HepG2 (cell line): ENCODE measurements at regions not wholly inside any gene's neighbourhood (a gene's known extent, or its start where the extent isn't known, plus 50 kb on each side); places are given as distances from the start of the nearest gene placed in this dataset.

Source experiments
- ATAC-seq: fragments of 200-7000 bp; cut with Tn5 transposase; 3 replicates; pipeline ENCODE4 v1.9.1; 2020; ENCODE audit warnings: mild to moderate bottlenecking, moderate library complexity
- BruUV-seq: library from RNA; stranded (reverse); fragments of 400-500 nt; replicated peaks from 2 replicates; lab custom pipeline; 2021; lab: Mats Ljungman, UMichigan
- CTCF ChIA-PET: fragments of 300-600 bp; formaldehyde crosslinking; extraction: SDS; loops from one replicate; lab custom pipeline; 2021; ENCODE audit warnings: low total read pairs, inconsistent platforms, low intra/inter-chr PET ratio; lab: Yijun Ruan, JAX
- POLR2A ChIA-PET: fragments of 350-600 bp; sonication (Branson Sonifier 250); formaldehyde crosslinking; loops from one replicate; lab custom pipeline; 2020; ENCODE audit warnings: antibody characterized with exemption, inconsistent platforms; lab: Yijun Ruan, JAX
- DNase-seq: peaks from one replicate; pipeline ENCODE4 v3.0.0-alpha.2; 2015; ENCODE audit warnings: low spot score
- FAIRE-seq: peaks from 3 replicates; lab custom pipeline; 2011; peaks lifted over from hg19 to GRCh38; lab: Jason Lieb, UNC
- H2AFZ ChIP-seq: one replicate; pipeline ENCODE4 v1.6.1; 2011; ENCODE audit warnings: low read length, inconsistent platforms
- H3K27ac ChIP-seq: fragments of 300-600 bp; 3 replicates; pipeline ENCODE4 v1.8.0; 2011; ENCODE audit warnings: mixed run types, mild to moderate bottlenecking, mixed read lengths, low read length, inconsistent platforms; ENCODE audit not compliant: insufficient read depth; ENCODE audit errors: extremely low read length
- H3K27me3 ChIP-seq, 2 experiments: fragments of 200-600 bp in 1 of 2; 2 replicates in 1 of 2; 3 replicates in 1 of 2; pipeline versions ENCODE4 v1.6.0 to v1.8.0; 2011; ENCODE audit warnings: low read length in 2 of 2, mild to moderate bottlenecking in 2 of 2, moderate library complexity in 2 of 2, inconsistent platforms in 1 of 2; ENCODE audit not compliant: insufficient read depth in 2 of 2, control insufficient read depth in 1 of 2
- H3K36me3 ChIP-seq, 2 experiments: fragments of 200-600 bp in 1 of 2; replicated peaks in 1 of 2; 2 replicates in 1 of 2; 3 replicates in 1 of 2; pipeline versions ENCODE4 v1.5.1 to v1.8.0; 2011; ENCODE audit warnings: low read length in 2 of 2, inconsistent platforms in 1 of 2; ENCODE audit not compliant: insufficient read depth in 2 of 2, control insufficient read depth in 1 of 2
- H3K4me1 ChIP-seq: 2 replicates; pipeline ENCODE4 v1.5.1; 2012; ENCODE audit warnings: low read length, inconsistent platforms; ENCODE audit not compliant: insufficient read depth
- H3K4me2 ChIP-seq: 2 replicates; pipeline ENCODE4 v1.6.0; 2011; ENCODE audit warnings: low read depth, low read length, inconsistent platforms
- H3K4me3 ChIP-seq, 3 experiments: fragments of 200-600 bp in 1 of 3; sonication (generic), shearing (Covaris generic) in 1 of 3; replicated peaks in 1 of 3; 2 replicates each; pipeline ENCODE4 v1.5.1; 2011 to 2016; ENCODE audit warnings: low read length in 3 of 3, inconsistent platforms in 2 of 3, low read depth in 2 of 3, mild to moderate bottlenecking in 2 of 3, control low read depth in 1 of 3, mixed read lengths in 1 of 3; ENCODE audit not compliant: insufficient read depth in 1 of 3
- H3K79me2 ChIP-seq: one replicate; pipeline ENCODE4 v1.6.1; 2011; ENCODE audit warnings: low read length, inconsistent platforms; ENCODE audit not compliant: insufficient read depth
- H3K9ac ChIP-seq: 2 replicates; pipeline ENCODE4 v1.6.0; 2011; ENCODE audit warnings: mild to moderate bottlenecking, low read depth, low read length, inconsistent platforms; ENCODE audit not compliant: insufficient read depth
- H3K9me3 ChIP-seq: 2 replicates; pipeline ENCODE4 v1.5.1; 2012; ENCODE audit warnings: mild to moderate bottlenecking, low read length
- H4K20me1 ChIP-seq: 2 replicates; pipeline ENCODE4 v1.6.0; 2011; ENCODE audit warnings: inconsistent platforms, mild to moderate bottlenecking, low read length, moderate library complexity; ENCODE audit not compliant: insufficient read depth
- EZH2 ChIP-seq: conservative IDR thresholded peaks from 2 replicates; pipeline ENCODE4 v1.6.1; 2012; ENCODE audit warnings: mild to moderate bottlenecking, low read depth, low read length, moderate library complexity
- FOXM1 ChIP-seq: sonication (generic); formaldehyde crosslinking; IDR thresholded peaks from 2 replicates; pipeline ENCODE4 v1.5.0; 2020; ENCODE audit warnings: missing genetic modification reagents
- GFI1 ChIP-seq: sonication (generic); formaldehyde crosslinking; IDR thresholded peaks from 2 replicates; pipeline ENCODE4 v1.5.0; 2020; ENCODE audit warnings: missing genetic modification reagents, mild to moderate bottlenecking, borderline replicate concordance
- JUND ChIP-seq: sonication (generic); formaldehyde crosslinking; IDR thresholded peaks from 2 replicates; pipeline ENCODE4 v1.8.0; 2022; ENCODE audit warnings: mild to moderate bottlenecking, missing genetic modification reagents
- TEAD2 ChIP-seq: sonication (generic); formaldehyde crosslinking; IDR thresholded peaks from 2 replicates; pipeline ENCODE4 v1.9.0; 2021; ENCODE audit warnings: missing genetic modification reagents
- ZFP36L1 ChIP-seq: sonication (generic); formaldehyde crosslinking; IDR thresholded peaks from 2 replicates; pipeline ENCODE4 v1.8.0; 2022; ENCODE audit warnings: mild to moderate bottlenecking, missing genetic modification reagents, moderate library complexity
- ZNF556 ChIP-seq: sonication (generic); formaldehyde crosslinking; IDR thresholded peaks from 2 replicates; pipeline ENCODE4 v1.4.0; 2020; ENCODE audit warnings: mild to moderate bottlenecking, missing genetic modification reagents, borderline replicate concordance
- WGBS: methylation state at CpG from one replicate; pipeline ENCODE4 v1.1.6; 2017; ENCODE audit warnings: low lambda C conversion rate; 5-methylcytosine and 5-hydroxymethylcytosine counted together
- in situ Hi-C: cut with HindIII; loops from 2 replicates; pipeline ENCODE4 v1.10.0; 2017; ENCODE audit warnings: low pct_unique_long_range_greater_than_20kb; ENCODE audit not compliant: extremely low pct_ligation_motif_present
- intact Hi-C: fragments of 100-400 bp; cut with micrococcal nuclease; formaldehyde crosslinking; loops from one replicate; pipeline ENCODE4 v1.10.0; 2022; ENCODE audit not compliant: unreplicated experiment
- TF ChIP-seq, protein P1 (sequence below): sonication (generic); formaldehyde crosslinking; IDR thresholded peaks from 2 replicates; pipeline ENCODE4 v1.4.0; 2020; ENCODE audit warnings: missing genetic modification reagents, borderline replicate concordance
- TF ChIP-seq, protein P2 (sequence below), 2 experiments: fragments of 450-650 bp in 1 of 2; sonication (generic) in 1 of 2; formaldehyde crosslinking in 1 of 2; IDR thresholded peaks; 2 replicates each; pipeline versions ENCODE4 v1.6.1 to v1.8.0; 2016 to 2022; ENCODE audit warnings: antibody characterized with exemption in 1 of 2, mild to moderate bottlenecking in 1 of 2, missing genetic modification reagents in 1 of 2
- TF ChIP-seq, protein P3 (sequence below): sonication (generic); formaldehyde crosslinking; IDR thresholded peaks from 2 replicates; pipeline ENCODE4 v1.8.1; 2023; ENCODE audit warnings: mild to moderate bottlenecking, inconsistent platforms, moderate library complexity, missing genetic modification reagents, borderline replicate concordance
- TF ChIP-seq, protein P4 (sequence below): sonication (generic); formaldehyde crosslinking; IDR thresholded peaks from 2 replicates; pipeline ENCODE4 v1.4.0; 2020; ENCODE audit warnings: missing genetic modification reagents; ENCODE audit errors: not compliant biosample characterization

DNA sequence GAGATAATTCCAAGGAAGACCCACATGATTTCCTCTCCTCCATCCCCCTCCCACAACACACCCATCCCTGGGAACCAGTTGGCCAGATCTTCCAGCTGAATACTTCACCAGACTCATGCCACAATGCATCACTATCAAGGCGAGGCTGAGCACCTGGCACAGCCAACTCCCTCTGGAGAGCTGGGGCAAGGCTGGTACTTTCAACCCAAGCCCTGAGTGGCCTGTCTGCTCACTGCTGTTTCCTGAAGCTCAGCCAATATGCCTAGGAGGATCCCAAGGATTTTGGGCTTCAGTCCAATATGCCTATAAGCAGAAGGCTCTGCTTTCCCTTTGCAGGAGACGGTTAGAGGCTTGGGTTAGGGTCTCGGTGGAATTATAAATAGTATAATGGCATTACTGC lies 90.9 kb upstream of the NEO1 start:
- no TSS peak for BruUV-seq
- Histone ChIP-seq H3K9ac (no peak overlapping the region), H3K27ac (no peak overlapping the region), H3K4me1 (no peaks in the 10 kb centered on the region), H3K4me2 (no peak overlapping the region), H4K20me1 (no peaks in the 10 kb centered on the region), H2AFZ (no peak overlapping the region), H3K27me3 (no peaks in the 10 kb centered on the region), H3K79me2 (no peaks in the 10 kb centered on the region), H3K36me3 (no peaks in the 10 kb centered on the region), H3K4me3 (no peak overlapping the region), H3K9me3 (no peaks in the 10 kb centered on the region)
- intact Hi-C loops, result no loop called here
- FAIRE-seq (no peak), DNase-seq (no peak), ATAC-seq (no peak)
- ChIA-PET POLR2A (no interaction called here), CTCF (no interaction called here)
- 25% methylated on average over 2 of the region's 3 CpGs for WGBS
- in situ Hi-C loops, result no loop called here
- TF ChIP-seq, protein P1, sequence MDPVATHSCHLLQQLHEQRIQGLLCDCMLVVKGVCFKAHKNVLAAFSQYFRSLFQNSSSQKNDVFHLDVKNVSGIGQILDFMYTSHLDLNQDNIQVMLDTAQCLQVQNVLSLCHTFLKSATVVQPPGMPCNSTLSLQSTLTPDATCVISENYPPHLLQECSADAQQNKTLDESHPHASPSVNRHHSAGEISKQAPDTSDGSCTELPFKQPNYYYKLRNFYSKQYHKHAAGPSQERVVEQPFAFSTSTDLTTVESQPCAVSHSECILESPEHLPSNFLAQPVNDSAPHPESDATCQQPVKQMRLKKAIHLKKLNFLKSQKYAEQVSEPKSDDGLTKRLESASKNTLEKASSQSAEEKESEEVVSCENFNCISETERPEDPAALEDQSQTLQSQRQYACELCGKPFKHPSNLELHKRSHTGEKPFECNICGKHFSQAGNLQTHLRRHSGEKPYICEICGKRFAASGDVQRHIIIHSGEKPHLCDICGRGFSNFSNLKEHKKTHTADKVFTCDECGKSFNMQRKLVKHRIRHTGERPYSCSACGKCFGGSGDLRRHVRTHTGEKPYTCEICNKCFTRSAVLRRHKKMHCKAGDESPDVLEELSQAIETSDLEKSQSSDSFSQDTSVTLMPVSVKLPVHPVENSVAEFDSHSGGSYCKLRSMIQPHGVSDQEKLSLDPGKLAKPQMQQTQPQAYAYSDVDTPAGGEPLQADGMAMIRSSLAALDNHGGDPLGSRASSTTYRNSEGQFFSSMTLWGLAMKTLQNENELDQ (CRISPR knock-in tag), result no peak
- TF ChIP-seq GFI1 (CRISPR knock-in tag), result no peak
- TF ChIP-seq, protein P2, sequence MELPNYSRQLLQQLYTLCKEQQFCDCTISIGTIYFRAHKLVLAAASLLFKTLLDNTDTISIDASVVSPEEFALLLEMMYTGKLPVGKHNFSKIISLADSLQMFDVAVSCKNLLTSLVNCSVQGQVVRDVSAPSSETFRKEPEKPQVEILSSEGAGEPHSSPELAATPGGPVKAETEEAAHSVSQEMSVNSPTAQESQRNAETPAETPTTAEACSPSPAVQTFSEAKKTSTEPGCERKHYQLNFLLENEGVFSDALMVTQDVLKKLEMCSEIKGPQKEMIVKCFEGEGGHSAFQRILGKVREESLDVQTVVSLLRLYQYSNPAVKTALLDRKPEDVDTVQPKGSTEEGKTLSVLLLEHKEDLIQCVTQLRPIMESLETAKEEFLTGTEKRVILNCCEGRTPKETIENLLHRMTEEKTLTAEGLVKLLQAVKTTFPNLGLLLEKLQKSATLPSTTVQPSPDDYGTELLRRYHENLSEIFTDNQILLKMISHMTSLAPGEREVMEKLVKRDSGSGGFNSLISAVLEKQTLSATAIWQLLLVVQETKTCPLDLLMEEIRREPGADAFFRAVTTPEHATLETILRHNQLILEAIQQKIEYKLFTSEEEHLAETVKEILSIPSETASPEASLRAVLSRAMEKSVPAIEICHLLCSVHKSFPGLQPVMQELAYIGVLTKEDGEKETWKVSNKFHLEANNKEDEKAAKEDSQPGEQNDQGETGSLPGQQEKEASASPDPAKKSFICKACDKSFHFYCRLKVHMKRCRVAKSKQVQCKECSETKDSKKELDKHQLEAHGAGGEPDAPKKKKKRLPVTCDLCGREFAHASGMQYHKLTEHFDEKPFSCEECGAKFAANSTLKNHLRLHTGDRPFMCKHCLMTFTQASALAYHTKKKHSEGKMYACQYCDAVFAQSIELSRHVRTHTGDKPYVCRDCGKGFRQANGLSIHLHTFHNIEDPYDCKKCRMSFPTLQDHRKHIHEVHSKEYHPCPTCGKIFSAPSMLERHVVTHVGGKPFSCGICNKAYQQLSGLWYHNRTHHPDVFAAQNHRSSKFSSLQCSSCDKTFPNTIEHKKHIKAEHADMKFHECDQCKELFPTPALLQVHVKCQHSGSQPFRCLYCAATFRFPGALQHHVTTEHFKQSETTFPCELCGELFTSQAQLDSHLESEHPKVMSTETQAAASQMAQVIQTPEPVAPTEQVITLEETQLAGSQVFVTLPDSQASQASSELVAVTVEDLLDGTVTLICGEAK (IDR thresholded peaks at IDR 0.05), result no peak
- TF ChIP-seq, protein P2 (CRISPR knock-in tag; IDR thresholded peaks at IDR 0.05), result no peak
- TF ChIP-seq FOXM1 (CRISPR knock-in tag), result no peak
- TF ChIP-seq TEAD2 (CRISPR knock-in tag), result no peak
- no peak for TF ChIP-seq ZFP36L1 (CRISPR knock-in tag)
- no peak for TF ChIP-seq ZNF556 (CRISPR knock-in tag)
- TF ChIP-seq EZH2, result no peak
- TF ChIP-seq, protein P3, sequence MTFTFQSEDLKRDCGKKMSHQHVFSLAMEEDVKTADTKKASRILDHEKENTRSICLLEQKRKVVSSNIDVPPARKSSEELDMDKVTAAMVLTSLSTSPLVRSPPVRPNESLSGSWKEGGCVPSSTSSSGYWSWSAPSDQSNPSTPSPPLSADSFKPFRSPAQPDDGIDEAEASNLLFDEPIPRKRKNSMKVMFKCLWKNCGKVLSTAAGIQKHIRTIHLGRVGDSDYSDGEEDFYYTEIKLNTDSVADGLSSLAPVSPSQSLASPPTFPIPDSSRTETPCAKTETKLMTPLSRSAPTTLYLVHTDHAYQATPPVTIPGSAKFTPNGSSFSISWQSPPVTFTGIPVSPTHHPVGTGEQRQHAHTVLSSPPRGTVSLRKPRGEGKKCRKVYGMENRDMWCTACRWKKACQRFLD, result no peak
- TF ChIP-seq, protein P4, sequence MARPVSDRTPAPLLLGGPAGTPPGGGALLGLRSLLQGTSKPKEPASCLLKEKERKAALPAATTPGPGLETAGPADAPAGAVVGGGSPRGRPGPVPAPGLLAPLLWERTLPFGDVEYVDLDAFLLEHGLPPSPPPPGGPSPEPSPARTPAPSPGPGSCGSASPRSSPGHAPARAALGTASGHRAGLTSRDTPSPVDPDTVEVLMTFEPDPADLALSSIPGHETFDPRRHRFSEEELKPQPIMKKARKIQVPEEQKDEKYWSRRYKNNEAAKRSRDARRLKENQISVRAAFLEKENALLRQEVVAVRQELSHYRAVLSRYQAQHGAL, result no peak
- no peak for TF ChIP-seq JUND (CRISPR knock-in tag)
